ENCODE measurements at regions not wholly inside any gene's neighbourhood (a gene's known extent, or its start where the extent isn't known, plus 50 kb on each side); places are given as distances from the start of the nearest gene placed in this dataset.

DNA sequence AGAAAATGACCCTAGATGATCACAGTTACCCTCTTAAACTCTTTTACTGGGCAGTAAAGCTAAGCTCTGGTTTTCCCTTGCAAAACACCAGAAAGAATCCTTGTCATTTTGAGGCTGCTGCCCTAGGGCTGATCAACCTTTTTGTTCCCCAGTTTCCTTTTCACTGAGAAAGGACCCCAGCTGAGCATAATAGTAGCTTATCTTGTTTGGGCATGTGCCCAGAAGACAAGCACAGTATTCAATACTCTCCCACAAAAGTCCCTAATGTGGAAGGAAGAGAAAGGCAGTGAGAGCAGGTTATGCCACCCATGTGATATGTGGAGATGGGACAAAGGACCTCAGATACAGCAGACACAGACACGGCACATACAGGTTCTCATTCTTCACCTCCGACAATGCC lies 332.6 kb upstream of the TMPO start:
- Histone ChIP-seq H3K9me3 (ENCODE audit: low read length) (no peaks in the 10 kb centered on the region), H3K4me3 (ENCODE audit: low read depth, low read length, poor library complexity, severe bottlenecking) (no peak overlapping the region), H3K79me2 (ENCODE audit: insufficient read depth, low read length) (no peaks in the 10 kb centered on the region), H3F3A (ENCODE audit: insufficient read depth, low read length) (no peaks in the 10 kb centered on the region), H3K9ac (ENCODE audit: low read length) (no peak overlapping the region), H3K27me3 (ENCODE audit: insufficient read depth, low read length) (no peaks in the 10 kb centered on the region), H3K9me2 (ENCODE audit: low read depth, low read length) (no peaks in the 10 kb centered on the region), H3K36me3 (ENCODE audit: insufficient read depth, low read length) (no peaks in the 10 kb centered on the region), H3K27ac (ENCODE audit: low read depth, low read length, poor library complexity, severe bottlenecking) (no peak overlapping the region), H4K20me1 (ENCODE audit: insufficient read depth, low read length) (no peaks in the 10 kb centered on the region), H3K4me2 (ENCODE audit: low read length) (no peak overlapping the region), H3K4me1 (ENCODE audit: insufficient read depth, low read length, severe bottlenecking) (no peaks in the 10 kb centered on the region), H2AFZ (ENCODE audit: low read length) (no peak overlapping the region)
- TF ChIP-seq, protein P1, sequence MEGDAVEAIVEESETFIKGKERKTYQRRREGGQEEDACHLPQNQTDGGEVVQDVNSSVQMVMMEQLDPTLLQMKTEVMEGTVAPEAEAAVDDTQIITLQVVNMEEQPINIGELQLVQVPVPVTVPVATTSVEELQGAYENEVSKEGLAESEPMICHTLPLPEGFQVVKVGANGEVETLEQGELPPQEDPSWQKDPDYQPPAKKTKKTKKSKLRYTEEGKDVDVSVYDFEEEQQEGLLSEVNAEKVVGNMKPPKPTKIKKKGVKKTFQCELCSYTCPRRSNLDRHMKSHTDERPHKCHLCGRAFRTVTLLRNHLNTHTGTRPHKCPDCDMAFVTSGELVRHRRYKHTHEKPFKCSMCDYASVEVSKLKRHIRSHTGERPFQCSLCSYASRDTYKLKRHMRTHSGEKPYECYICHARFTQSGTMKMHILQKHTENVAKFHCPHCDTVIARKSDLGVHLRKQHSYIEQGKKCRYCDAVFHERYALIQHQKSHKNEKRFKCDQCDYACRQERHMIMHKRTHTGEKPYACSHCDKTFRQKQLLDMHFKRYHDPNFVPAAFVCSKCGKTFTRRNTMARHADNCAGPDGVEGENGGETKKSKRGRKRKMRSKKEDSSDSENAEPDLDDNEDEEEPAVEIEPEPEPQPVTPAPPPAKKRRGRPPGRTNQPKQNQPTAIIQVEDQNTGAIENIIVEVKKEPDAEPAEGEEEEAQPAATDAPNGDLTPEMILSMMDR (IDR thresholded peaks at IDR 0.05; ENCODE audit: low read length): no peak
- no peak for TF ChIP-seq EZH2 (IDR thresholded peaks at IDR 0.05; ENCODE audit: borderline replicate concordance, low read length)

GRCh38 chr12:98185606-98186005 lies 329.8 kb upstream of the TMPO start:
- Histone ChIP-seq H3K9me3 (ENCODE audit: low read length) (no peaks in the 10 kb centered on the region), H4K20me1 (ENCODE audit: insufficient read depth, low read length) (no peaks in the 10 kb centered on the region), H3K79me2 (ENCODE audit: insufficient read depth, low read length) (no peaks in the 10 kb centered on the region), H3K36me3 (ENCODE audit: insufficient read depth, low read length) (no peaks in the 10 kb centered on the region), H3K27me3 (ENCODE audit: insufficient read depth, low read length) (no peaks in the 10 kb centered on the region), H3K4me2 (ENCODE audit: low read length) (no peak overlapping the region), H2AFZ (ENCODE audit: low read length) (no peak overlapping the region), H3K4me1 (ENCODE audit: insufficient read depth, low read length, severe bottlenecking) (no peaks in the 10 kb centered on the region), H3K9me2 (ENCODE audit: low read depth, low read length) (no peaks in the 10 kb centered on the region), H3K9ac (ENCODE audit: low read length) (no peak overlapping the region), H3K4me3 (ENCODE audit: low read depth, low read length, poor library complexity, severe bottlenecking) (no peak overlapping the region), H3K27ac (ENCODE audit: low read depth, low read length, poor library complexity, severe bottlenecking) (no peak overlapping the region), H3F3A (ENCODE audit: insufficient read depth, low read length) (no peaks in the 10 kb centered on the region)
- TF ChIP-seq, protein P1 (IDR thresholded peaks at IDR 0.05; ENCODE audit: low read length): no peak
- no peak for TF ChIP-seq EZH2 (IDR thresholded peaks at IDR 0.05; ENCODE audit: borderline replicate concordance, low read length)

- Histone ChIP-seq H3K27ac (ENCODE audit: low read depth, low read length, poor library complexity, severe bottlenecking) (no peak overlapping the region), H3K36me3 (ENCODE audit: insufficient read depth, low read length) (no peaks in the 10 kb centered on the region), H3K4me2 (ENCODE audit: low read length) (no peak overlapping the region), H3K4me3 (ENCODE audit: low read depth, low read length, poor library complexity, severe bottlenecking) (no peak overlapping the region), H3K4me1 (ENCODE audit: insufficient read depth, low read length, severe bottlenecking) (no peaks in the 10 kb centered on the region), H3K79me2 (ENCODE audit: insufficient read depth, low read length) (no peaks in the 10 kb centered on the region), H3K9me2 (ENCODE audit: low read depth, low read length) (no peaks in the 10 kb centered on the region), H3F3A (ENCODE audit: insufficient read depth, low read length) (no peaks in the 10 kb centered on the region), H4K20me1 (ENCODE audit: insufficient read depth, low read length) (no peaks in the 10 kb centered on the region), H3K9me3 (ENCODE audit: low read length) (no peaks in the 10 kb centered on the region), H3K9ac (ENCODE audit: low read length) (no peak overlapping the region), H3K27me3 (ENCODE audit: insufficient read depth, low read length) (0 out of 2 replicates have a peak, but pooled peaks cover 3% of the 10 kb centered on the region), H2AFZ (ENCODE audit: low read length) (no peak overlapping the region)
- TF ChIP-seq EZH2 (IDR thresholded peaks at IDR 0.05; ENCODE audit: borderline replicate concordance, low read length): no peak
- TF ChIP-seq, protein P1 (IDR thresholded peaks at IDR 0.05; ENCODE audit: low read length): no peak
Observed at GRCh38 chr12:98188650-98189077, 326.7 kb upstream of the TMPO start.
